UCSD-AML1 (cell line): ENCODE measurements at regions not wholly inside any gene's neighbourhood (a gene's known extent, or its start where the extent isn't known, plus 50 kb on each side); places are given as distances from the start of the nearest gene placed in this dataset.
"Not testable (repeated sequence)": the region's sequence is repeated elsewhere in the genome, so short reads cannot be mapped to it uniquely, and the experiment has no call there.

Experiments used
- DNase-seq: peaks from one replicate; lab custom pipeline; 2025; ENCODE audit not compliant: unreplicated experiment; lab: John Stamatoyannopoulos, UW

- DNase-seq: no peak
Observed at GRCh38 chr3:157859541-157859940, 246.7 kb downstream of the SHOX2 start.

GRCh38 chr3:157858821-157859220, 247.4 kb downstream of the SHOX2 start:
- DNase-seq: no peak

DNA sequence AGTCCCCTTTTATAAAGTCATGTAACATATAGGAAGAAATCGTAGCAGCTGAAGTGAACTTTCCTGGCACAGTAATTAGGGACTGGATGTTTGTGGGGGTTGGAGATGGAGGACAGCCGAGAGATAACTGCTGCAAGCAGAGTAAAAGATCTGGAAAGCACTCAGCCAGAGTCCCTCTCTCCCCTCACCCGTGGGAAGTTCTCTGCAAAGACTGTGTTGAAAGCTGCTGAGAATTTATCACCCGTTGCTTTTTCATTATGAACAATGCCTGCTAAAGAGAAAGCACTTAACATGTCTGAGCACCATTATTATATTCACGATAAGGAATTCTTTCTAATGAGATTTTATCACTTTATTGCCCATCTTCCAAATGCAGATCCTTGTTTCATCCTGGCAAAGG, 248.8 kb downstream of the SHOX2 start:
- no peak for DNase-seq

DNA sequence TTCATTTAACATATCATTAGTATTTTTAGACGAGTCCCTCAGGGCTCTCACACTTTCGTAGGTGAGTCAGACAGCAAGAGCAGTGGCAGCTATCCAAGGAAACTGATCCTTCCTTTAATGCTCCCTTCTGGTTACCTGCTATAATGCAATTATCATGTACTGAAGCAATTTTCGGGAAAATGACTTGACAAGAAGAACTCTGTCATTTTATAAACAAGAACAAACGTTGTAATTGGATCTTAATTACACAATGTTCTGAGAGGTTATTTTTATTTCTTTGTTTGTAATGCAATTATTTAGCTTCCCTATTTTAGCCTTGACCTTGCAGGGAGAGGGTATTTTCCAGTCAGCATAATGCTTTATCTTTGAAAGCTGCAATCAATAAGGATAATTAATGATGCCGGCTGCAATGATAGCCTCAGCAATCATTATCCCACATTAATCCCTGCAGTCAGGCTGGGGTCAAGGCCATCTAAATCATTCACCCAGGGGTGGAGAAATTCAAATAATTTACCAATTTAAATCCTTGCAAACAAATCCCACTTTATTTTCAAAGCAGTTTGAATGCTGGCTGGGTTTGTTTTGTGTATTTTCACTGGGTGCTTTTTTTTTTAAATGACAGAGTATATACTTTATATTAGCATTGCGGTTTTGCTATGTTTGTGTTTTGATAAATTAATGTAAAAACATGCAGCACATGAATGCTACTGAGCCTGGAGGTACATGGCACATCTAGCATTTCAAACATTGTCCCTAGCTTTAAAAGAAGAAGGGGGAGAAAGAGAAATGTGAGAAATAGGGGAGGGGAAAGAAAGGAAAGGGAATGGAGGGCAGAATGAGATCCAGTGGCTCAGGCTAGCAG, 249.9 kb downstream of the SHOX2 start:
- no peak for DNase-seq

DNA sequence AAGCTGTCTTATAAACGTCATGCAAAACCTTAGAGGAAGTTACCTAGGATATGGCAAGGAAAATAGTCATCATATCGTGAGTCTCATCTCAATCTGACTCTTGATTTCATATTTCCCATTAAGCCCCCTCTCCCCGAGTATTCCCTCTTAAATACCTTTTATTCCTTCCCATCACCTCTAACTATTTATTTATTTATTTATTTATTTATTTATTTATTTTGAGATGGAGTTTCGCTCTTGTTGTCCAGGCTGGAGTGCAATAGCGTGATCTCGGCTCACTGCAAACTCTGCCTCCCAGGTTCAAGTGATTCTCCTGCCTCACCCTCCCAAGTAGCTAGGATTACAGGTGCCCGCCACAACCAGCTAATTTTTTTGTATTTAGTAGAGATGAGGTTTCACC, 260.4 kb downstream of the SHOX2 start:
- DNase-seq: not testable (repeated sequence)

DNA sequence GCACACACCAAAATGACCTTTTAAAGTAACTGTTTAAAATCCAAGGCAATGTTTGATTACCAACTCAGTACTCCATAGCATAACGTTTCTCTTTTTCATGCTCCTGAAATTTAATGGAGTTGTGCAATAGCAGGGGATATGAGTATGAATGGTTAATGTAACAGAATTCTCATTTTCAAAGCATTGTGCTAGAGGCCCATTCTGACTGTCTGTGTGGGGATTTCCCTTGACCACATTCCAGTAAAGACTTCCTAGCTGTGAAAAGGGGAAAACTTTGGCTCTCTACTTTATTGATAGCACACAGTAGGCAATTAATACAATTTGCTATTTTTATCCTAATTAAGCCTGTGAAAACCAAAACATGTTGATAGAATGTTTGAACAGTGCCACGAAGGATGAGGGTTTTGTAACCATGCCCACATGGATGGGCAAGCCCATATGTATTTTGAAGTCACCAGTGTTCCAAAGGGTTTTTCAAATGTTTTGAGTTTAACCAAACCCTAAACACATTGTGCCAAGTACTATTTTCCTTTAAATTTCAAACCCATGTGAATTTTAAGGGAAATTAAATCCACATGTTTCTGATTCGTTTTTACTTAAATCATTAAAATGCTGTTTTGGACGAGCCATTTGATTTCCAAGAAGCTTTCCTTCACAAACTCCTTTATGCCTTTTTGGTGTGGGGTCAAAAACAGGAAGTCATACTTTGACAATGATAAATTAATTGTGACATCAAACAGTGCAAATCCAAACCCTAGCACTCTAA, 261.2 kb downstream of the SHOX2 start:
- no peak for DNase-seq

DNA sequence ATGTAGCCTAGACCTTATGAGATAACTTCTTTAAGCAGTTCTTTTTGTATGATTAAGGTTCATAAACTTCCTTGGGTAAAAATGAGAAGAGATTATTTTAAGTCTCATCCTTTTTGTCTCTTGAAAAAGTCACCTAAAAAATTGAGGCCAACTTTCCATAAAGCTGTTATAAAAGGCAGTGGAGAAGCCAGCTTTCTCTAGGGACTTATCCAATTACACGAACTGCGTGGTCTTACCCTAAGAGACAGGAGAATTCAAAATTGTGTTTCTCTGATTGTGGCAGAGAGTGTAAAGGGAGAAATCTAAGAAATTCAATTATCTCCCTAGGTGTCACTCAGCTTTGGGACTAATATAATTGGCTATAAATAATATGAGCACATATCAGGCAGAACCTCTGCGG, 262.0 kb downstream of the SHOX2 start:
- no peak for DNase-seq

GRCh38 chr3:157841029-157841428, 265.2 kb downstream of the SHOX2 start:
- no peak for DNase-seq

- no peak for DNase-seq
Observed at GRCh38 chr3:157840564-157840963, 265.7 kb downstream of the SHOX2 start.

DNA sequence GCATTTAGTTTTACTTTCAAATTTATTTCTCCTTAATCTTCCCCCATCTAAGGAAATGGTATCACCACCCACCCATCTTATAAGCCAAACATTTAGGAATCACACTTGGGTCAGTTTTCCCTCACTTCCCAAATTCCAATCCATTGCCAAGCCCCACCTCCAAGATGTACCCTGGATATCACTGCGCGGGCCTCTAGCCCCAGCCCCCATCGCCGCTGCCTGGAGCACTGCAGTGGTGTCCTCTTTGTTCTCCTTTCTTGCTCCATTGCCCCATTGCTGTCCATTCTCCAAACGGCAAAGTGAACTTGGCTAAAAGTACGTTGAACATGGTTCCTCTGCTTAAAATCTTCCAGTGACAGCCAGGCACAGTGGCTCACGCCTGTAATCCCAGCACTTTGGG, 267.8 kb downstream of the SHOX2 start:
- DNase-seq: no peak

GRCh38 chr3:157837336-157837735, 268.9 kb downstream of the SHOX2 start:
- DNase-seq: no peak

DNA sequence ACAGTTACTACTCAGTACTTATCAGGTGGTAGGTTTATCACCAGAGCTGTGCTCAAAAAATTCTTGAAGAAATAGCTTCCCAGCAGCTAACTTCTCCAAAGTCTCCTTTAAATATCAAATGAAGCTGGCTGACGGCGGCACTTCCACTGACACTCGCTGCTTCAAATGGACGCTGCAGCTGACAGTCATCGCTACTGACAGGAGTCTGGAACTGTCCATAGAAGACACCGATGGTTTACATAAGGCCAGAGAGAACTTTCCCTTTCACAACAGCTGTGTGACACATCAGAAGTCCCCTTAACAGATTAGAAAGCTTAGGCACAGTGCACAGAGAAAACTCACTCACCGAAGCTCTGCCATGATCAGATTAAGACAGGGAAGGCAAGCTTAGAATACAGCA, 270.2 kb downstream of the SHOX2 start:
- DNase-seq: no peak

GRCh38 chr3:157832588-157832987, 273.6 kb downstream of the SHOX2 start:
- DNase-seq: no peak

DNA sequence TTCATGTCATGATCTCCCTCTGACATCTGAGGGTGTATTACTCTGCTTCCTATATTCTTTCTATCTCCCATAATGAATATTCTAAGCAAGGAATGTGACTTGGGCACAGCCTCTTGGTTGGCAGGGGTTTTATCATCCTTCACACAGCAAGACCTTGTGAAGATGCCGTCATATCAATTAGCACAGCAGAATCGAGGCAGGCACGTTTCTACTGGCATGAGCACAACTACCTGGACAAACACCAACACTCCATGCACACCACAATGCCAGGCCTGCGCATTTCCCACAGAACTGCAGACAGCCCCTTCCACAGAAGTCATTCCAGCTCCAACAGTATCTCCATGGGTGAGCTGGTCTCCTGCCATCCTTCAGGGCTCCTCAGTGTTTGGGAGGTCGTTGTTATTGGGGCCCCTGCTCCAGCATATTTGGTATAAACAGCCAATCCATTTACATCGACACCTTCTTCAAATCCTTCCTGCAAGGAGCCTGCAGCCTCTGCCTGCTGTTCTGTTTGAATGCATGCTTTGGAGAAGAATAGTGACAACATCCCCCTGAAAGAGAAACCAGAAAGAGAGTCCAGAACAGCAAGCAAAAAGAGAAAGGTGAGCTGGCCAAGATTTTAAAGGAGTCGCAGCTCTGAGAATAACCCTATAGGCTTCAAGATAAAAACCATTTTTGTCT, 275.5 kb downstream of the SHOX2 start:
- DNase-seq: no peak

- no peak for DNase-seq
Observed at GRCh38 chr3:157829786-157830185, 276.4 kb downstream of the SHOX2 start.

- no peak for DNase-seq
Observed at GRCh38 chr3:157824281-157824680, 281.9 kb downstream of the SHOX2 start.

GRCh38 chr3:157823050-157823449, 283.2 kb downstream of the SHOX2 start:
- DNase-seq: no peak

- DNase-seq: no peak
Observed at GRCh38 chr3:157820157-157820517, 286.1 kb downstream of the SHOX2 start.

DNA sequence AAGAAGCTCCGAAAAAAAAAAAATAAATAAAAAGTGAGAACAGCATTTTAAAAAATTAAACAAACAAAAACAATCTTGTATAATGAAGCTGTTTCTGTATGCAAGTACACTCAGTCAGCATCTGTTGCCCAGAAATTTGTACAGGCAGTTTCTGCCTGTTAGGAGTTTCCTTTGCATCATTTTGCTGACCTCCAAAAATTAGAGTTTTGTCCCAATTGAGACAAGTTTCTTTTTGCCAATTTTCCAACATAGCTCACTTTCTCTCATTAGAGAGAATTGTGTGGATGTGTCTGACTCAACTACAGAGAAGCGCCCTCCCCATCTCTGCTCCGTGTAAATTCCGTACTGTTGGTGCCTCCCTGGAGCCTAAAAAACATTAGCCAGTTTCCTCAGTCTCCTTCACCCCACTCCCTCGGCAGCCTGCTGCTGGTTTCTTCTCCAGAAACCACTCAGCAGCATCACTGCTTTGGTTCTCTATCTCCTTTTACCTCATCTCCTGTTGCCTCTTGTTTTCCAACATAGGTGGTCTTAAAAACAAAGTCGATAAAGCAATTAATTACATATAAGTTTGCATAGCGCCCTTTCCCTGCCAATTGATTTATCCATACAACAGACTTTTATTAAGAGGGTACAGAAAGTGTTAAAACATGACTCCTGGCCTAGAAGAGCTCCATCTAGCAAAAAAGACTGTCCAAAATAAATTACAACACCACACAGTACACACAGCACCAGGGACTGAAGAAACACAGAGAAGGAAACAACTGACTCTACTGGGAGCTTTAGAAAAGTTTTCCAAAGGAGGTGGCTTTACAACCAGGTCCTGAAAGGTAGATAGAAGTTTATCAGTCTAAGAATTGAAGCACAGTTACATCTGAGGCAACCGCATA, 286.7 kb downstream of the SHOX2 start:
- DNase-seq: no peak

DNA sequence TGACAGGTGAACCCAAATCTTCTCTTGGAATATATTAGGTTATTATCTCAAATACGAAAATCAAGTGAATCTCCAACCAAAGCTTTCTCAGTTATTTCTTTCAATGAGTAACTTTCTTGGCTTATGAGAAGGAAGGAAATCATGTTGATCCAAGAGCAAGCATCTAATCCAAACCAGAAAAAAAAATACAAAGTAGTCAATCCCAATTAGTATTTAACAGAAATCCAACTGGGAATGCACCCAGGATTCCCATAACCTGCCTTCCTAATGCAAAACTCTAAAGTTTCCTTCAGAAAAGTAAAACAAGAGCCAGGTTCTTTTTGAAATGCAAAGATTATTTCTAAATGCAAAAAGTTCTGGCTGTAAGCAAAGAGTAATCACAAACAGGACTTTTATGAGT, 289.3 kb downstream of the SHOX2 start:
- DNase-seq: no peak

DNA sequence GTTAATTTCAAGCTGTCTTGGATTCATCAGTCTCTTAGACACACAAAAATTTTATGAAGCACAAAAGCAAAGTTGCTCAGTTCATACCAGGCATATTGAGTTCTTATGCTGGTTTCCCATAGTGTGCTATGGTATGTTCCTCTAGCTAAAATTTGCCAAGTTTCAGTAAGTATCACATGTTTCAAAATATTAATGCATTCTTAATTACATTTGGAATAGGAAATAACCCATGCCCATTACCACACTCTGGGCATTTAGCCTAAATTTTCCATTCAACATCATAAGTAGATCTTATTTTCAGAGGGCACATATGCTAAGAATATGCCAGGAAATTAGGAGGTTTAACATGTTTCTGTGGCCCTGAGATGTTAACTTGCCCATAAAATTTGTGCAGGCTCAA, 289.9 kb downstream of the SHOX2 start:
- no peak for DNase-seq
